HepG2 (cell line): ENCODE measurements at regions not wholly inside any gene's neighbourhood (a gene's known extent, or its start where the extent isn't known, plus 50 kb on each side); places are given as distances from the start of the nearest gene placed in this dataset.

ENCODE experiments used
- NFYC ChIP-seq: IDR thresholded peaks from 2 replicates; pipeline ENCODE4 v1.6.1; 2016; ENCODE audit warnings: missing genetic modification reagents, missing compliant biosample characterization
- PTBP1 ChIP-seq: fragments of 200-400 bp; formaldehyde crosslinking; IDR thresholded peaks from 2 replicates; pipeline ENCODE4 v1.6.1; 2018; ENCODE audit warnings: low read length, low read depth; ENCODE audit not compliant: poor library complexity, severe bottlenecking
- ZFX ChIP-seq: sonication (generic); formaldehyde crosslinking; IDR thresholded peaks from 2 replicates; pipeline ENCODE4 v1.4.0; 2020; ENCODE audit warnings: mild to moderate bottlenecking, low read depth, missing genetic modification reagents, moderate library complexity
- ZNF639 ChIP-seq: conservative IDR thresholded peaks from 2 replicates; pipeline ENCODE4 v1.6.1; 2018; ENCODE audit warnings: missing genetic modification reagents

- TF ChIP-seq NFYC (CRISPR knock-in tag) (no peak), ZNF639 (no peak), PTBP1 (no peak), ZFX (CRISPR knock-in tag) (no peak)
Measured at GRCh38 chr14:66291756-66292155, 194.4 kb upstream of the CCDC196 start.
